GM20000 (cell line): ENCODE measurements at regions not wholly inside any gene's neighbourhood (a gene's known extent, or its start where the extent isn't known, plus 50 kb on each side); places are given as distances from the start of the nearest gene placed in this dataset.

Experiments used
- DNase-seq: peaks from one replicate; pipeline ENCODE4 v3.0.0; 2012; ENCODE audit warnings: low spot score
- CTCF ChIP-seq: IDR thresholded peaks from 2 replicates; pipeline ENCODE4 v1.5.1; 2012; ENCODE audit warnings: mild to moderate bottlenecking, control low read depth; ENCODE audit errors: extremely low read depth, missing control alignments

GRCh38 chr9:119722384-119722783, 353.1 kb upstream of the BRINP1 start:
- DNase-seq: no peak
- TF ChIP-seq CTCF: no peak

- TF ChIP-seq CTCF: no peak
- DNase-seq: no peak
These were observed 343.1 kb upstream of the BRINP1 start for GRCh38 chr9:119712325-119712724.

- no peak for TF ChIP-seq CTCF
These were observed 340.2 kb upstream of the BRINP1 start for GRCh38 chr9:119709431-119709830.

GRCh38 chr9:119707228-119707845, 338.1 kb upstream of the BRINP1 start:
- TF ChIP-seq CTCF: no peak
- DNase-seq: no peak

More at GRCh38 chr9:119709431-119709830, 340.2 kb upstream of the BRINP1 start:
- no peak for DNase-seq

- no peak for DNase-seq
- TF ChIP-seq CTCF: no peak
These were observed 332.4 kb upstream of the BRINP1 start for GRCh38 chr9:119701651-119702050.

GRCh38 chr9:119698535-119698934, 329.3 kb upstream of the BRINP1 start:
- TF ChIP-seq CTCF: no peak

GRCh38 chr9:119697996-119698395, 328.8 kb upstream of the BRINP1 start:
- no peak for TF ChIP-seq CTCF
- DNase-seq: no peak

More at GRCh38 chr9:119698535-119698934, 329.3 kb upstream of the BRINP1 start:
- no peak for DNase-seq
